ENCODE measurements at regions not wholly inside any gene's neighbourhood (a gene's known extent, or its start where the extent isn't known, plus 50 kb on each side); places are given as distances from the start of the nearest gene placed in this dataset.

GRCh38 chr2:128593518-128593878 lies 274.8 kb upstream of the HS6ST1 start (continued):
- no peak for TF ChIP-seq ETS1 (CRISPR knock-in tag; IDR thresholded peaks at IDR 0.05)
- TF ChIP-seq SOX6 (IDR thresholded peaks at IDR 0.05), result no peak
- no peak for TF ChIP-seq SOX6 (CRISPR knock-in tag; IDR thresholded peaks at IDR 0.05)
- TF ChIP-seq JDP2 (CRISPR knock-in tag; IDR thresholded peaks at IDR 0.05; ENCODE audit: borderline replicate concordance), result no peak
- no peak for TF ChIP-seq ZNF318 (CRISPR knock-in tag; IDR thresholded peaks at IDR 0.05)
- no peak for TF ChIP-seq RFX1 (IDR thresholded peaks at IDR 0.05)
- TF ChIP-seq ZNF101 (CRISPR knock-in tag; IDR thresholded peaks at IDR 0.05; ENCODE audit: borderline replicate concordance, low read depth), result no peak
- no peak for TF ChIP-seq ZNF687 (CRISPR knock-in tag; IDR thresholded peaks at IDR 0.05)
- no peak for TF ChIP-seq NFE2 (CRISPR knock-in tag; IDR thresholded peaks at IDR 0.05)
- TF ChIP-seq TRIM24 (CRISPR knock-in tag; IDR thresholded peaks at IDR 0.05), result no peak
- no peak for TF ChIP-seq ZNF788 (CRISPR knock-in tag; IDR thresholded peaks at IDR 0.05; ENCODE audit: borderline replicate concordance)
- TF ChIP-seq ZNF780A (CRISPR knock-in tag; IDR thresholded peaks at IDR 0.05), result no peak
- no peak for TF ChIP-seq ZBTB21 (CRISPR knock-in tag; IDR thresholded peaks at IDR 0.05)
- no peak for TF ChIP-seq ZNF75D (CRISPR knock-in tag; IDR thresholded peaks at IDR 0.05; ENCODE audit: borderline replicate concordance)
